Loucy (cell line): ENCODE measurements at regions not wholly inside any gene's neighbourhood (a gene's known extent, or its start where the extent isn't known, plus 50 kb on each side); places are given as distances from the start of the nearest gene placed in this dataset.

Experiments
- EZH2phosphoT487 ChIP-seq: fragments of 200-600 bp; IDR thresholded peaks from 2 replicates; pipeline ENCODE4 v1.6.1; 2018; ENCODE audit warnings: antibody characterized with exemption, mild to moderate bottlenecking, moderate library complexity, borderline replicate concordance
- TF ChIP-seq, protein P1 (sequence below): fragments of 200-600 bp; sonication (generic); conservative IDR thresholded peaks from 2 replicates; pipeline ENCODE4 v1.5.1; 2014; ENCODE audit warnings: mild to moderate bottlenecking, antibody characterized with exemption, low read length

DNA sequence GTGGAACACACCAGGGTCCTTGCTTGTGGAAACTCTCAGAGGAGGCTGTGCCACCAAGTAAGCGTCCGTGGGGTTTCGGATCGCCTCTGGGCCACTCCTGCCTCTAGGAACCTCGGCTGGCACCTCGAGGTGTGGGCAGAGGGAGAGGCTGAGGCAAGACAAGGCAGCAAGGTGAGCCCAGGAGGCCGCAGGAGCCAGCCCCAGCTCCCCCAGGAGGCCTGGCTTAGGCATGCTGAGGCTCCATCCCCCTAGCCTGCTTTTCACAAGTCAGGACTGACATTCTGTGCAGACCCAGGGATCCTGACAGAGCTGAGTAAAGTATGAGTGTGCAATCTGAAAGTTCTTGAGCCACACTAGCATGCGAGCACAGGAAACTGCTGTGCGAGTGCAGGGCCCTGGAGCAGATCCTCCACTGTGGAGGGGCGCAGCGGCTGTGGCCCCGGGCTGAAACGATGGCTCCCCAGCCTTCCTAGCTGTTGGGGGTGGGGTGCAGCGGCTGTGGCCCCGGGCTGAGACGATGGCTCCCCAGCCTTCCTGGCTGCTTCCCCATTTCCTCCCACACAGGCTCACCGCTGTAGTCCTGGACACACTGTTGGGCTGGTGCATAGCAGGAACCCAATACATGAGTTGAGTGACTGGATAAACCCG is 75.2 kb upstream of the CD93 start:
- TF ChIP-seq, protein P1, sequence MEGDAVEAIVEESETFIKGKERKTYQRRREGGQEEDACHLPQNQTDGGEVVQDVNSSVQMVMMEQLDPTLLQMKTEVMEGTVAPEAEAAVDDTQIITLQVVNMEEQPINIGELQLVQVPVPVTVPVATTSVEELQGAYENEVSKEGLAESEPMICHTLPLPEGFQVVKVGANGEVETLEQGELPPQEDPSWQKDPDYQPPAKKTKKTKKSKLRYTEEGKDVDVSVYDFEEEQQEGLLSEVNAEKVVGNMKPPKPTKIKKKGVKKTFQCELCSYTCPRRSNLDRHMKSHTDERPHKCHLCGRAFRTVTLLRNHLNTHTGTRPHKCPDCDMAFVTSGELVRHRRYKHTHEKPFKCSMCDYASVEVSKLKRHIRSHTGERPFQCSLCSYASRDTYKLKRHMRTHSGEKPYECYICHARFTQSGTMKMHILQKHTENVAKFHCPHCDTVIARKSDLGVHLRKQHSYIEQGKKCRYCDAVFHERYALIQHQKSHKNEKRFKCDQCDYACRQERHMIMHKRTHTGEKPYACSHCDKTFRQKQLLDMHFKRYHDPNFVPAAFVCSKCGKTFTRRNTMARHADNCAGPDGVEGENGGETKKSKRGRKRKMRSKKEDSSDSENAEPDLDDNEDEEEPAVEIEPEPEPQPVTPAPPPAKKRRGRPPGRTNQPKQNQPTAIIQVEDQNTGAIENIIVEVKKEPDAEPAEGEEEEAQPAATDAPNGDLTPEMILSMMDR = no peak
- no peak for TF ChIP-seq EZH2phosphoT487
